GM13976 (cell line): ENCODE measurements at regions not wholly inside any gene's neighbourhood (a gene's known extent, or its start where the extent isn't known, plus 50 kb on each side); places are given as distances from the start of the nearest gene placed in this dataset.
"Not testable (repeated sequence)": the region's sequence is repeated elsewhere in the genome, so short reads cannot be mapped to it uniquely, and the experiment has no call there.

Source experiments
- DNase-seq: peaks from one replicate; pipeline ENCODE4 v3.0.0; 2012; ENCODE audit warnings: low spot score
- in situ Hi-C: fragments of 300-500 bp; cut with MboI; formaldehyde crosslinking; loops from one replicate; pipeline ENCODE4 v1.12.0; 2022; ENCODE audit warnings: low sequenced_read_pairs, mixed read lengths, inconsistent platforms; ENCODE audit not compliant: unreplicated experiment
- TF ChIP-seq, protein P1 (sequence below): IDR thresholded peaks from 2 replicates; pipeline ENCODE4 v1.5.1; 2012; ENCODE audit warnings: borderline replicate concordance, mild to moderate bottlenecking; ENCODE audit not compliant: insufficient read depth; ENCODE audit errors: extremely low read depth, missing control alignments, control extremely low read depth

DNA sequence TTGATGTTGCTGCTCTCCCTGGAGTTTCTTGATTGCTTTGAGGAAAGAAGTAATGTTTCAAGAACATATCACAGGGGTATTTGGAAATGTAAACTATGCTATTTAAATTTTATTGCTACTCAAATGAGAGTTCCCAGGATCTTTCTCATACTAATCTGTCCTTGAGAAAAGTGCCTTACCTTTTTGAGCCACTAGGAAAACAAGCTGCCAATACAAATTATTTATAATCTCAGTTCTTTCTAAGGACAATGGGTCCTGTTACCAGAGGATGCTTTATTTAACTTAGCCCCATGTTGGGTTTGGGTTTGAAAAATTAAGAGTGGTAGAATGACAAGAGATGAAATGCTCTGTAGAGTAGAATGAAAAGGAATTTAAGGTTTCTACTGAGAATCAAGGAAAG, 258.2 kb upstream of the PRKD1 start:
- TF ChIP-seq, protein P1, sequence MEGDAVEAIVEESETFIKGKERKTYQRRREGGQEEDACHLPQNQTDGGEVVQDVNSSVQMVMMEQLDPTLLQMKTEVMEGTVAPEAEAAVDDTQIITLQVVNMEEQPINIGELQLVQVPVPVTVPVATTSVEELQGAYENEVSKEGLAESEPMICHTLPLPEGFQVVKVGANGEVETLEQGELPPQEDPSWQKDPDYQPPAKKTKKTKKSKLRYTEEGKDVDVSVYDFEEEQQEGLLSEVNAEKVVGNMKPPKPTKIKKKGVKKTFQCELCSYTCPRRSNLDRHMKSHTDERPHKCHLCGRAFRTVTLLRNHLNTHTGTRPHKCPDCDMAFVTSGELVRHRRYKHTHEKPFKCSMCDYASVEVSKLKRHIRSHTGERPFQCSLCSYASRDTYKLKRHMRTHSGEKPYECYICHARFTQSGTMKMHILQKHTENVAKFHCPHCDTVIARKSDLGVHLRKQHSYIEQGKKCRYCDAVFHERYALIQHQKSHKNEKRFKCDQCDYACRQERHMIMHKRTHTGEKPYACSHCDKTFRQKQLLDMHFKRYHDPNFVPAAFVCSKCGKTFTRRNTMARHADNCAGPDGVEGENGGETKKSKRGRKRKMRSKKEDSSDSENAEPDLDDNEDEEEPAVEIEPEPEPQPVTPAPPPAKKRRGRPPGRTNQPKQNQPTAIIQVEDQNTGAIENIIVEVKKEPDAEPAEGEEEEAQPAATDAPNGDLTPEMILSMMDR: no peak
- DNase-seq: no peak
- in situ Hi-C loops: no loop called here

DNA sequence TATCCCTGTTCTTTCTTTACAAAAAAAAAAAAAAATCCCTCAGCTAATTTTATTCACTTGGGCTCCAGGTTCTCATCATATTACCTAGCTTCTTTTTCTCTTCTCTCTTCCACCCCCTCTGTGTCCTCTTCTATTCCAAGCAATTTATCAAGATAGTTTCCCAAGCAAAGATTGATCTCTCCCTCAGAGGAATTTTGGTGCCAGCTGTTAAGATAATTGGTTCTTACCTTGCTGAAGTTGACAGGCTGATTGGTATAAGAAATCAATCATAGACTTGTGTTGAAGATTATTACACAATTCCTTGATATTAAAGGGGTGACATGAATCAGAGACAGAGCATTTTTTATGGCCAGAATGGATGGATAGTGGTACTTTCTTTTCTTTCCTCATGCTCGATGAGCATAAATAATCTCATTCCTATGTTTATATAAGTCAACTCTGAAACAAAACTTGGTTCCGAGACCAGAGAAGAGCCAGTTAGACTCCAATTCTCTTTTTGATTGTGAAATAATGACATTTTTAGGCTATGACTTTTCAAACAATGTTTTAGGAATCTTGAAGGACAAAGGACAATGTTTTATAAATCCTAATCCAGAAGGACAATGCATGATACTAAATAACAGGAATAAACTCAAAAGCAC, 264.1 kb upstream of the PRKD1 start:
- no peak for DNase-seq
- in situ Hi-C loops: no loop called here
- TF ChIP-seq, protein P1: no peak

DNA sequence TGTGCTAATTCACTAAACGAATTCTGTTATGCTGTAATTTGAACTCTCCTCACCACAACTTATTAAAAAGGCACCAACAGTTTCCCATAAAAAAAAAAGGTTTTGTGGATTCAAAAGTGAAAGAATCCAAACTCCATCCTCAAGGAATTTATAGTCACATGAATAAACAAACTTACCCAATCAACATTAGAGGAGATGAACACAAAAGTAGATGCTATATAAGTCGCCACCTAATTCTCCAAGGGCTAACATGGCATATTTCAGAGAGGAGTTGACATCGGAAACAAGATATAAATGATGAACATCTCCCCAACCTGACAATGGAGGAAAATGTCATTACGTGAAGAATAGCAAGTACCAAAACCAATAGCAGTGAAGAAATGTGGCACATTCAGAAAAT, 265.5 kb upstream of the PRKD1 start:
- in situ Hi-C loops: no loop called here

DNA sequence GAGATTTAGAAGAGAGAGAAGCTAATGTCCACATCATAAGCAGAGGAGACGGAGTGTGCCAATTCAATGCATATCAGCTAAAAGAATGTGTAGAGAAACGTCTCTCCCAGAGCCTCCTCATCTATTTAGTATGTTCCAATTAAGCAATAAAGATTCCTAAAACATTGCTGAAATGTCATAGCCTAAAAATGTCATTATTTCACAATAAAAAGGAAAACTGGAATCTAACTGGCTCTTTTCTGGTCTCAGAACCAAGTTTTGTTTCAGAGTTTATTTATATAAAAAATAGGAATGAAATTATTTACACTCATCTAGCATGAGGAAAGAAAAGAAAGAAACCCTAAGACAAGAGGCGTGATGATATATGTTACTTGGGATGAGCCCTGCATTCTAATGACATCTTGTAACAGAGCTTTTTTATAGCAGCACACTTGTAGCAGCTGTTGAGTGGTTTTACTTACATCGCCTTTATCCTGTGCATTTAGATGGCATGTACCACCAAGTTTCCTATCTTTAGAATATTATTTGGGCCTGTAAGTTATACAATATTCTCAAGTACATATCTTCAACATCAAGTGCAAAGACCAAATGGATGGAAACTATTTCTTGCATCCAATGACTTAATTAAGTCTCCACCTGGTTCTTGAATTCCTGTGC, 266.3 kb upstream of the PRKD1 start:
- DNase-seq: no peak
- in situ Hi-C loops: no loop called here
- TF ChIP-seq, protein P1: no peak

More for the DNA sequence above, 265.5 kb upstream of the PRKD1 start:
- TF ChIP-seq, protein P1: no peak
- no peak for DNase-seq

DNA sequence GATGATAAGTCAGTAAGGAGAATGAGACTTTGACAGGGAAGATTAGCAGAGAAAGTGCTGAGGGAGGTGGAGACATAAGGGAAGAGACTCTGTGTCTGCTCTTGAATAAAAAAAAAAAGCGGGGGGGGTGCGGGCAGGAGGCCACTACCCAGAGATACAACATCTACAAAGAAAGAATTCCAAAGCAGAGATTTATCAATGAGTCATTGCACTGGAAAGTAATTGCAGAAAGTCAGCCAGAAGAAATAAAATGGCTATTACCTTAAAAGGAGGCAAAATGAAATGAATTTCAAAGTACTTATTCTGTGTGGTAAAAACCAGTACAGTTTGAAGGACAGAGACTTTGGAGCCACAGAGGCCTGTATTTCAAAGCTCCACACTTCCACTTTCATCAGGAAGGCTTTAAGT, 267.1 kb upstream of the PRKD1 start:
- TF ChIP-seq, protein P1: no peak
- in situ Hi-C loops: no loop called here
- no peak for DNase-seq

DNA sequence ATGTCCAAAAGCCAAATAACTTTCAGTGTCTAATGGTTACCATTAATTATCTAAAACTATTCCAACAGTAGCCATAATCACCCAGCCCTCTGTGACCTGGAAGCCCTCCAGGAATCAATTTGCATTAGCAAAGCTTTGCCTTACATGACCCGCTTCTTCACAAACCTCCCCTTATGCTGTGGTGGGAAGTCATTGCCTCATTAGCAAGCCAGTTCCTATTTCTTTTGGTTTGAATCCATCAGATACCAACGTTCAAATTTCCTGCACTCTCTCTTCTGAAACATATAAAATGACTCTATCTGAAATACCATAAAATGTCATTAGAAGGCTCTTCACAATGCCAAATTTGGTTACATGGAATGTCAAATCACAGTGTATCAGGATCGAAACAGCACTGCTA, 268.3 kb upstream of the PRKD1 start:
- TF ChIP-seq, protein P1: no peak
- no peak for DNase-seq
- in situ Hi-C loops: no loop called here

DNA sequence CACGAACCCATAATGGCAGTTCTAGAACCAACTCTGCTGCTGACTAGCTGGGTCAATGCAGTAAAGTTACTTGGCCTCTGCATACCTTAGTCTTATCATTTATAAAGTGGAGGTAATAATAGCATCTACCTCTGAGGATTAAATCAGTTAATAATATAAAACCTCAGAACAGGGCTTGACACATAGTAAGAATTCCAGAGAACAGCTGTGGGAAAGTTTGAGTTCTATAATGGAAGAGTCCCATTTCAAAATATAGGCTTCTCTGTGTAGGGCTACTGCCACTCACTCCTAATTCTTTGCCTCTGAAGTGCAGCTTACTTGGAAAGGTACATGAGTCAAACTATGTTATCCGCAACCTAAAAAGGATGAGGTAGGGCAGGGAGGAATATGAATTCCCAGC, 269.2 kb upstream of the PRKD1 start:
- in situ Hi-C loops: no loop called here
- TF ChIP-seq, protein P1: no peak
- no peak for DNase-seq

DNA sequence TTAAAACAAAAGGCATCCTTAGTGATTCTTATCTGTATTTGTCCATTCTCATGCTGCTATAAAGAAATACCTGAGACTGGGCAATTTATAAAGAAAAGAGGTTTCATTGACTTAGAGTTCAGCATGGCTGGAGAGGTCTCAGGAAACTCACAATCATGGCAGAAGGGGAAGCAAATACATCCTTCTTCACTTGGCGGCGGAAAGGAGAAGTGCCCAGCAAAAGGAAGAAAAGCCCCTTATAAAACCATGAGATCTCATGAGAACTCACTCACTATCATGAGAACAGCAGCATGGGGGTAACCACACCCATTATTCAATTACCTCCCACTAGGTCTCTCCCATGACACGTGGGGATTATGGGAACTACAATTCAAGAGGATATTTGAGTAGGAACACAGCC, 271.1 kb upstream of the PRKD1 start:
- DNase-seq, in situ Hi-C loops: not testable (repeated sequence)
